AG08396 (cell line): ENCODE measurements at regions not wholly inside any gene's neighbourhood (a gene's known extent, or its start where the extent isn't known, plus 50 kb on each side); places are given as distances from the start of the nearest gene placed in this dataset.
"Not testable (repeated sequence)": the region's sequence is repeated elsewhere in the genome, so short reads cannot be mapped to it uniquely, and the experiment has no call there.

Source experiments
- DNase-seq: peaks from one replicate; pipeline ENCODE4 v3.0.0; 2012; ENCODE audit warnings: low spot score, mixed read lengths

DNA sequence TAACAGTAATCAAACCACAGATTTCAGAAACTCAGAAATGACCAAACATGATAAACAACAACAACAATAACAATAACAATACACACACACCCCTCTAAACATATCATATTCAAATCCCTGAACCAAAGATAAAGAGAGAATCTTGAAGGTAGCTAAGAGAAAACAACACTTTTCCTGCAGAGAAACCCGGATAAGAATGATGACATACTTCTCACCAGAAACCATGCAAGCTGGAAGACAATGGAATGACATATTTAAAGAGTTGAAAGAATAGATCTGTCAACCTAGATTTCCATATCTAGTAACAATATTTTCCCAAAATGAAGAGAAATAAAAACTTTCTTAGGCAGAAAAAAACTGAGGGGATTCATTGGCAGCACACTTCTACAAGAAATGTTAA lies 138.1 kb downstream of the LIG4 start:
- no peak for DNase-seq

DNA sequence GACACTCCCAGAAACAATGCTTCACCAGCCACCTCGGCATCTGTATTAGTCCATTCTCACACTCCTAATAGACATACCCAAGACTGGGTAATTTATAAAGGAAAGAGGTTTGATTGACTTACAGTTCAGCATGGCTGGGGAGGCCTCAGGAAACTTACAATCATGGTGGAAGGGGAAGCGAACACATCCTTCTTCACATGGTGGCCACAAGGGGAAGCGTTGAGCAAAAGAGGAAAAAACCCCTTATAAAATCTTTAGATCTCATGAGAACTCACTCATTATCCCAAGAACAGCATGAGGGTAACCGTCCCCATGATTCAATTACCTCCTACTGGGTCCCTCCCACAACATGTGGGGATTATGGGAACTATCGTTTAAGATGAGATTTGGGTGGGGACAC lies 140.9 kb downstream of the LIG4 start:
- not testable (repeated sequence) for DNase-seq

DNA sequence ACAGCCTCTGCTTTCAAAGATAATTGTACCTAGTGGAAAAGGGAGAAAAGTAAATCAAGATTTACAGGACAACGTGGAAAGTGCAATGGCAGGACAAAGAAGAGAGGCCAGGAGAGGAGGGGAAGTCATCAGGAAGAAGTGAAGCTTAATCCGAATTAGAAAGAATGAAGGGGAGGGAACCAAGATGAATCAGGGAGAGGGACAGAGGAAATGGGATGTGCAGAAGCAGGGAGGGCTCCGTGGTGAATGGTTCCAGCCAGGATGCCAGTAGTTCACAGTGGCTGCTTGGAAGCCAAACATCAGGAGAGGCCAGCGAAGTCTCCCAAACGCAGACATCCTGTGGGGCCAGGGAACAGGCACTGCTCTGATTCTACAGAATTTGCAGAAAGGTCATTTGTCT lies 144.4 kb downstream of the LIG4 start:
- DNase-seq: no peak

DNA sequence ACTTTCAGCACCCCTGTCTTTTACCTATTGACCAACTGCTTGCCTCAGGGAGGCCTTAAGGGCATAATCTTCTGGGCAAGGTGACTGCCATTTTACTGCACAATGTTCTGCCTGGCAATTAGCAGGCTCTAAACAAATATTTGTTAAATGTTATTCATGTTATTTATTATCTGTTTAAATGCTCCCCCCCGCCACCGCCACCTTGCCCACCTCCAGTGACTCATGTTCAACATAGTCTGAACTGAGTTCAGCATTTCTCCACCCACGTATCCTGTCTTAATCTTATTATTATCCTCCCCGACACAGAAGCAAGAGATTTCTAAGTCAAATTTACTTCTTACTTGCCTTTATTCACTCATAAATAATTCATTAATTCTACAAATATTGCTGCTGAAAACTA lies 144.8 kb downstream of the LIG4 start:
- no peak for DNase-seq

DNA sequence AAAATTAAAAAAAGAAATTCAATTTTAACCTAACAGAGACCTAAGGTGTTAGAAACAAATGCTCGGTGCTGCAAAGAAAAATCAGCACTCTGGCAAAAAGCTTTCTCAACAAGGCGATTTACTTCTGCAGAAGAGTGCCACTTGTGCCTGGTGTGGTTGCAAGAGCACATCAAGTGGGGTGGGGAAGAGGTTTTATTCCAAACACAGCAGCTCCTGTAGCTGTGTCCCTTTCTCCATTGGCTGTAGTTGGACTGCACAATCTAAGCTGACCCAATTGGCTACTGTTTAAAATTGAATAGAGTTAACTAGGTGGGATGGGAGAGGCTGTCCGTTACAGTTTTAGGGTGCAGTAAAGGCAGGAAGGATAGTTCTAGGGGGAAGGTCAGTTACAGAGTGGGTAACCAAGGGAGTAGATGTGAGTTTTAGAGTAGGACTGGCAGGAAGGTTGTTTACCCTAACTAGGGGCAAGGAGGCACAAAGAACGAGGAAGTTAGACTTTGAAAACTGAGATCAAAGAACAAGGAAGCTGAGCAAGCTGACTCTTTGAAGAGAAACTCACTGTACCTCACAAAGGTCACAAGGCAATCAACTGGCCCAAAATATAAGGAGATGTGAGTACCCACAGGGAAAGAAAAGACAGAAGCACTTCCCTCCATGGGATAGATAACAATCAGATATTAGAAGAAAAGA lies 145.7 kb downstream of the LIG4 start:
- DNase-seq: no peak

DNA sequence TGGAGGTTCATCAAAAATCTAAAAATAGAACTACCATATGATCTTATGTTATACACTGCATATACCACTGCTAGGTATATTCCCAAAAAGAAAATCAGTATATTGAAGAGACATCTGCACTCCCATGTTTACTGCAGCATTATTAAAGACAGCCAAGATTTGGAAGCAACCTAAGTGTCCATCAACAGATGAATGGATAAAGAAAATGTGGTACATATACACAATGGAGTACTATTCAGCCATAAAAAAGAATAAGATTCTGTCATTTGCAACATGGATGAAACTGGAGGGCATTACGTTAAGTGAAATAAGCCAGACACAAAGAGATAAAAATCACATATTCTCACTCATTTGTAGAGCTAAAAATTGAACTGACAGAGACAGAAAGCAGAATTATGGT lies 151.0 kb downstream of the LIG4 start:
- DNase-seq: not testable (repeated sequence)

DNA sequence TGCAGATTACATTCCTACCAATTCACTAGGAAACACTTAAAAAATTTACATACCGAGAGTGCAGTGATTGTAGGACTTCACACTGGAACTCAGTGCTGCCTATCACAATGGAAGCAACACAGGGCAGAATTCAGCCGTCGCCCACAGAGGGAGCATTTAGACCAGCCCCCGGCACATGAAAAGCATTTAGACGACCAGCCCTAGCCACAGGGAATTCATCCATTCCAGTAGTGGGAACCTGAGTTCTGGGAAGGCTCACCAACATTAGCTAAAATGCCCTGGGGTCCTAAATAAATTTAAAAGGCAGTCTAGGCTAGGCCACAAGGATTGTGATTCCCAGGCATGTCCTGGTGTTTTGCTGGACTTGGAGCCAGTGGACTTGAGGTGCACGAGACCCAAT lies 155.2 kb downstream of the LIG4 start:
- DNase-seq: no peak

DNA sequence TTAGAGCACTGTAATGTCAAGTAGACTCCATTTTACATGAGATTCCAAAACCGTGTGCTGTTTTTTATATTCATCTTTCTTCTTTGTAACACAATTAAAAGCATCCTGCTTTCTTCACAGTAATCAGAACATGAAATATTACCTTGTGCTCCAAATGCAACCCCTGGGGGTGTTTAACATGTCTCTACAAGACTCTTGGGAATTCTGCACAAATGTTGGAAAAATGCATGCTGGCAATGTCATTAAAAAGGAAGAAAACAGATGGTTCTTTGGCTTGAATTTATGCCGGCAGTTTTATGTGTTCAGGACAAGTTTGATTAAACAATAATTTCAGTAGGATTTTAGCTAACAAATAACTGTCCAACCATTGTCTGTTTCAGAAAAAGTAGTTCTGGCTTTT lies 159.1 kb downstream of the LIG4 start:
- DNase-seq: no peak

DNA sequence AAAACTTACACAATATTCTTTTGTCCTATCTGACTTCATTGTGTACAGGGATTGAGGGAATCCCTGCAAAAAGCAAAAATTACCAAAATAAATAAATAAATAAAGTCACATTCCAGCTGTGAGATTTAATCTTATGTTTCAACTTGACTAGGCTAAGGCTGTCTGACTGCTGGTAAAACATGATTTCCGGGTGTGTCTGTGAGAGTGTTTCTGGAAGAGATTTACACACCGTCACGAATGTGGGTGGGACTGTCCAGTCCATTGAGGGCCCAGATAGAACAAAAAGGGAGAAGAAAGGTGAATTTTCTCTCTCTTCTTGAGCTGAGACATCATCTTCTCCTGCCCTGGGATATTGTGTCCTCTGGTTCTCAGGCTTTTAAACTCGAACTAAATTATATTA lies 166.1 kb downstream of the LIG4 start:
- DNase-seq: no peak

DNA sequence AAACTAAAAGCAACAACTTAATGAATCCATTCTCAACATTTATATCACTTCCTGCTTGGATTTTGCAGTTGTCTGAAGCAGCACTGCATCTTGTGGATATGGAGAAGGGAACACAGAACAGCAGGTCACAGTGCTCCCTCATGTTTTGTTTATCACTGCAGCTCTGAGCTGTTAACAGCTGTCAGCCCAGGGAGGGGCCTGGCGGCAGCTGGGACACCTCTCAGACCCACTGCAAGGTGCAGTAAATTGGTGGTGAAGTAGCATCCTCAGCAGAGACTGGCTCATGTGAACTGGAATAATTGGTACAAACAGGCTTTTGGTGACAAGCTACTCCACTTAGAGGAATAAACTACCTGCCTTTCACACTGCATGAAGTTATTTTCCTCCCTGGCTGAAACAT lies 170.4 kb downstream of the LIG4 start:
- DNase-seq: no peak

DNA sequence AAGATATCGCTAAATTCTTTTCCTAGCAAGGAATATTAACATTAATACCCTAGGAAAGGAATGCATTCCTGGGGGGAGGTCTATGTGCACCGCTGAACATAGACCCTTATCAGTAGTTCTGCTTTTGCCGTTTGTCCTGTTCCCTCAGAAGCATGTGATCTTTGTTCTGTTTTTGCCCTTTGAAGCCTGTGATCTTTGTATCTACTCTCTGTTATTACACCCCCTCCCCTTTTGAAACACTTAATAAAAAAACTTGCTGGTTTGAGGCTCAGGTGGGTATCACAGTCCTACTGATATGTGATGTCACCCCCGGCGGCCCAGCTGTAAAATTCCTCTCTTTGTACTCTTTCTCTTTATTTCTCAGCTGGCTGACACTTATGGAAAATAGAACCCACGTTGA lies 172.5 kb downstream of the LIG4 start:
- not testable (repeated sequence) for DNase-seq

DNA sequence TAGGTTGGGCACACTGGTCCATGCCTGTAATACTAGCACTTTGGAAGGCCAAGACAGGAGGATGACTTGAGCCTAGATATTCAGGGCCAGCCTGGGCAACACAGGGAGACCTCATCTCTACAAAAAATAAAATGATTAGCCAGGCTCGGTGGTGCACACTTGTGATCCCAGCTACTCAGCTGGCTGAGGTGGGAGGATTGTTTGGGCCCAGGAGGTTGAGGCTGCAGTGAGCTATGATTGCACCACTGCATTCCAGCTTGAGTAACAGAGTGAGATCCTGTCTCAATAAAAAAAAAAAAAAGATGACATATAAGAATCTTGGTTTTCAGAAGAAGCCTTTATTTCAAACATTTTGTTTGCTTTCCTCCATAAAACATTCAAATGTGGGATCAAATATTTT lies 178.0 kb downstream of the LIG4 start:
- no peak for DNase-seq

DNA sequence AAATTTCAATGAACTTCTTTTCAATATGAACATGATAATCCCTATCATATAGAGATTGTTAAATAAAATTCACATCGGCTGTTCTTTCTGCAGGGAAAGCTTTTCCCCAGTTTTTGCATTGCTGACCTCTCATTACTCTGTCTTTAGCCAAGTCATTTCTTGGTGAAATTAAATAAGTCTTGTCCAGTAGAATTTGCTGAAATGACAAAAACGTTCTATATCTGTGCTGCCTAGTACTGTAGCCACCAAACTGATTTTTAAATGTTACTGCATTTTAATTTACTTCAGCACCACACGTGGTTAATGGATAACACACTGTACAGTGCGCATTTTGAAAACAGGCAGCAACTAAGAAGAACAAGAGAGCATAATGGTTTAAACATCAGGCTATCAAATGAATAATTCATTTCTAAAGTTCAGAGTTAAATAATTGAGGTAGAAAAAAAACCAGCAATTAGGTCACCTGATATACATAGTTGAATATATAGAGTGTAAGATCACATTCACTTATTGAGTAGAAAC lies 178.9 kb downstream of the LIG4 start:
- no peak for DNase-seq

DNA sequence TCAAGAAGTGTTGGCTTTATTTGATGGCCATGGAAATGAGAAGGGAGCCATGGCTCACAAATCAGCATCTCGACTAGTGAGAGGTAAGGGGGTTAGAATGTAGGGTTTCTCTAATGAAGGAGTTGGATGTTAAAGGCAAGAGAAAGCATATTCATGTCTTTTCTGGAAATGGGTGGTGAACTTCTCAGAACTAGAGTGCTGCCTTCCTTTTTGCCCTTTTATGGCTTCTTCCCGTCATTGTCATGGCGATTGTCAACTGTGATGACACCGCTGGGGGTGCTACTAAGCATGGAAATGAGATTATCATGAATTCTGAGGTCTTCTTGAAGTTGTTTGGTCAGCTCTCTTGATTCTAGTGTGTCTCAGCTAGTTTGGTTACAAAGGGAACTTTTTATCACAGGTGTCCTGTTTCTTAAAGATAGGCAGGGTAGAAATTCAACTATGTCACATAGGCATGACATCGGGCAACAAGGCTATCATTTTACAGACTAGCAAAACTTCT lies 180.4 kb downstream of the LIG4 start:
- no peak for DNase-seq

DNA sequence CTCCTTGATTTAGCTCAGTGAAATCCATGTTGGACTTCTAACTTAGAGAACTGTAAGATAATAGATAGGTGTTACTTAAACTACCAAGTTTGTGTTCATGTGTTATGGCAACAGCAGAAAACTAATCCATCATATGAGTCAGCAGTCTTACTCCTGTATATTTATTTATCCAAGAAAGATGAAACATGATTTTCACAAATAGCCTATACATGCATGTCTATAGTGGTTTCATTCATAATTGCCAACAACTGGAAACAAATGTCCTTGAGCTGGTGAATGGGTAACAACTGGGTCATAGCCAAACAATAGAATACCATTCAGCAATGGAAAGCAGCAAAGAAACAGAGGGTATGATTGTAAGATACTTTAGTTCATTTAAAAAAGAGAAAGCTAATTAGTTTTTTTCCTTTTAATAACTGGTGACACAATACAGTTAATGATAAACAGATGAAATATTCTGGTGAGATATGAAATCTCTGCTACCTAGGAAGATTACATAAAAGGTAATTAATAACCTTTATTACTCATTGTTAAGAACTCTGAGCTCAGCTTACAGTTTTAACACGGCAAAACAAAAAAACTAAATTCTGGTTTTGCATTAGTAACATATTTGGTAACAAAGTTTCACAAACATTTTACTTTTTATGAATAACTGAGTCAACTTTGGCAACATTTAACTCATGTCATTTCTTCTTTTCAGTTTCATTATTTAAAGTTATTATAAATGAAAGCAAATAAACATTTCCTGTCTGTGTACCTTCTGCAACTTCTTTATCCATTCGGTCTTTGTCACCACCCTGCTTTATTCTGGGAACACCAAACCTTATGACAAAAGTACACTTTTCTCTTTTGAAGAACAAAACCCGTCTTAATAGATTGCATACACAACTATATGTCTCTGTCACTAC lies 181.3 kb downstream of the LIG4 start:
- DNase-seq: no peak

DNA sequence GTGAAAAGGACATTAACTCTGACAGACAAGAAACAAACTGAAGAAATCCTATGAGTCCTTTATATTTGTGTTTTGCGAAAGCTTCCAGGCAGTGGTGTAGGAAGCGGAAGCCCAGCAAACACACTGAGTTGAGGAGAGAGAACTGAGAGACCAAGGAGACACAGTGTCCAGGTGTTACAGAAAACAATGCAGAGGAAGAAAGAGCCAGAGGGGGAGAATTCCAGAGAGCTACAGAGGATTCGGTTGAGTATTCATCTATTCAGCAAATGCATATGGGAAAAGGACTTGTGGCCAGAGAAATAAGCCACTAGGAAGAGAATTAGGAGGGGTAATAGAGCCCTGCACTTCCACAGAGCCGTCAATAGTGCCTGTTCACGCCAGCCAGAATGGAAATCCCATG lies 183.5 kb downstream of the LIG4 start:
- DNase-seq: no peak

DNA sequence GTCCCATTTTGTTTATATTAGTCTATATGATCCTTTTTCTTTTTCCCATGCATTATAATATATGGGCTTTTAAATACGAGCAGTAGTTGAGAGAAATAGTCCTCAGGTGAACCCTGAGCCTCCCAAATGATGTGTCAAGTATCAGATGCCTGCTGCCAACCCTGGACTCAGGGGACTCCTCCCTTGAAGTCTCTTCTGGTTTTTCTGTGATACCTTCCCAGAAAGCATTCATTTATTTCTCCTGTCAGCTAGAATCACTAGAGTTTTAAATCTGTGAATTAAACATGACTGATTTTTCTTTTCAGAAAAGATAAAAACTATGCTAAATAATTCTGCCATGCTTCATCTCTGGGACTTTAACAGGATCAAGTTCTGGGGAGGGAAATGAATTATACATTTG lies 184.6 kb downstream of the LIG4 start:
- no peak for DNase-seq

DNA sequence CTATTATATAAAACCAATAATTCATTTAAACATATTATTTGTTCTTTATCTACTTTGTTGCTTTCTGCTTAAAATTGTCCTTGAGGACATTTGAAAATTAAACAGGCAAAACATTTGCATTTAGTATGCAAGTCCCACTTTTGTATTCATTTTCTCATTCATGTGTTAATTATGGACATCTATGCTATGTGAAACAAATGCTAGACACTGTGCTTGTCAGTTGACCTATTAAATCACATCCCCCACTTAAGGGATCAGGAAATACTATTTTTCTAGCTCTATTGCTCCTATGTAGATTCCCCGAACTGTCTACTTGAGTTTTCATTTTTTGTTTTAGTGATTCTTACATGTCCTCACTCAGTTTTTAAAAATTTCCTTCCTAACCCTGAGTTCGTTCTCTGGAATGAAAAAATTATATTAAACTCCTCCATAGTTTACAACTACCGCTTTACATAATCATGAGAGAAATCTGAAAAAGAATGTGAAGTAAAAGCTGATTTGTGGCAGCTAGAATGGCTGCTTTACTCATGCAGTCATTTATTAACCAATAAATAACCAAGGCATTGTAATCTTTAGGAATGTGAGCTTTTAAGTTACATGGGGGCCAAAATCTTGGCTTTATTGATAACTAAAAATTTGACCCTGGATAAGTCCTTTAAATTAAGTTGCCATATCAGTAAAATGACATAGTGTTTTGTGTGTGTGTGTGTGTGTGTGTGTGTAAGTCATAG lies 188.5 kb downstream of the LIG4 start:
- no peak for DNase-seq

DNA sequence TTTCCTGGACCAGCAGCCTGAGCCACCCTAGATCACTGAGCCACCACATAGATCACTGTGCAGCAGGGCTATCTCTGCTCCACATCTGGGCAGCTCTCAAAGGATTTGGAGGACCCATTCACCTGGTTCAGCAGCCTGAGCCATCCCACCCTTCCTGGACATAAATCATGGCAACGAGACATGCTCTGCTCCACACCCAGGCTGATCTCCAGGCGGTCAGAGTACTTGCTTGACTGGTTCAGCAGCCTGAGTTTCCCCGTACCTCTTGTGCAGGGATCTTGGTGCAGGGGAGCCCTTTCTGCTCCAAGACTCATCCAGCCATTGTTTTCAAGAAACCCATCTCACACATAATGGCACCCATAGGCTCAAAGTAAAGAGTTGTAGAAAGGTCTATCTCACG lies 195.3 kb downstream of the LIG4 start:
- no peak for DNase-seq

DNA sequence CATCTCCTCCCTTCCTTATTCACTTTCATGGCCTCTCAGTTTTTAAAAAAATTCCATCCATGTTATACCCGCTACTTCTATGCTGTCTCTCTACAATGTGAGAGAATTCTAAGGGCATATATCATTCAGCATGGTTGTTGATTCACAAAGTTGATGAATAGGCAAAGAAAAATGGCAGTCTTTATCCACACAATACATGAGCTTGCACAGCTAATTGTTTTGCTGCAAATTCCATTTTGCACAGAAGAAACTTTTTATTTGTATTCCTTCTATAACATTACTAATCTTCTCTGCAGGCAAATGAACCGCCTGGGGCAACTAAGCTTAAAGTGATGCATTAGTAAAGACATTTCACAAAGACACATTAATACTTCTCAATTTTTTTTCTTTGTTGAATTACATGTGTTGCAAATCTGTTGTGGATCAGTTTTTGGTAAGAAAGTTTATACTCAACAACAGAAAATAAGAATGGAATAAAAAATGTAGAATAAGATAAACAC lies 196.9 kb downstream of the LIG4 start:
- no peak for DNase-seq

DNA sequence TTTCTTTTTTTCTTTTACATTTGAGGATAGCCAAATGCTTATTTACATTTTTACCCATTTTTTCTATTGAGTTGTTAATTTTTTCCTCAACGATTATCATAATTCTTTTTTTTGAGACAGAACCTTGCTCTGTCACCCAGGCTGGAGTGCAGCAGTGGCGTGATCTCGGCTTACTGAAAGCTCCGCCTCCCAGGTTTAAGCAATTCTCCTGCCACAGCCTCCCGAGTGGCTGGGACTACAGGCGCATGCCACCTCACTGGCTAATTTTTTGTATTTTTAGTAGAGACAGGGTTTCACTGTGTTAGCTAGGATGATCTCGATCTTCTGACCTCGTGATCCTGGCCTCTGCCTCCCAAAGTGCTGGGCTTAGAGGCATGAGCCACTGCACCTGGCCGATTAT lies 208.7 kb downstream of the LIG4 start:
- DNase-seq: no peak

DNA sequence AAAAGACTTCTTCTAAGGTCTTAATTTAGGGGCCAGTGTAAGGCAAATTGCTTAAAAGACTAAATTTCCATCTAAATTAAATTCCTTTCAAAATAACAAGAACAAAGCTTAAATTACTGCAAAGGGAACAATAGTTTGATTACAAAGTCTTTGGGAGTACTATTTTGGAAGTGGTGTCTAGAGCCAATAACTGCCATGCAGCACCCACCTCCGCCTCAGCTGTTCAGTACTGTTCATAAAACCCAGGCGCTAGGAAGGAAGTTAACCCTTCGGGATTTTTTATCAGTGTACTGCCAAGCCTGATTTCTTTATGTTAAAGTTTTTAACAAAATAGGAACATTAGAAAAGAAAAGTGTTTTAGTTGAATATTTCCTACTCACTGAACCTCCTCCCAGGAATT lies 210.1 kb downstream of the LIG4 start:
- DNase-seq: no peak
